Panc1 (cell line): ENCODE measurements at regions not wholly inside any gene's neighbourhood (a gene's known extent, or its start where the extent isn't known, plus 50 kb on each side); places are given as distances from the start of the nearest gene placed in this dataset.

Experiments
- ATAC-seq: fragments of 200-7000 bp; cut with Tn5 transposase; 2 replicates; pipeline ENCODE4 v1.9.1; 2020; ENCODE audit warnings: mild to moderate bottlenecking, moderate library complexity
- BruUV-seq: library from RNA; stranded (reverse); fragments of 400-500 nt; replicated peaks from 2 replicates; lab custom pipeline; 2021; lab: Mats Ljungman, UMichigan
- CTCF ChIA-PET: fragments of 300-600 bp; sonication (Branson Sonifier 250); formaldehyde crosslinking; loops from one replicate; lab custom pipeline; 2022; ENCODE audit warnings: antibody characterized with exemption; lab: Charles Lee
- POLR2A ChIA-PET: fragments of 300-600 bp; sonication (Branson Sonifier 250); formaldehyde crosslinking; loops from one replicate; lab custom pipeline; 2022; ENCODE audit warnings: antibody characterized with exemption; lab: Charles Lee
- DNase-seq: peaks from one replicate; pipeline ENCODE4 v3.0.0-alpha.2; 2010; ENCODE audit warnings: low read depth, low spot score
- H3K27ac ChIP-seq: 2 replicates; pipeline ENCODE4 v1.5.1; 2011; ENCODE audit warnings: mild to moderate bottlenecking, low read length, inconsistent platforms
- H3K27me3 ChIP-seq: fragments of 200-500 bp; sonication (Bioruptor generic); 2 replicates; pipeline ENCODE4 v1.6.0; 2014; ENCODE audit warnings: low read length, inconsistent platforms; ENCODE audit not compliant: control insufficient read depth, insufficient read depth
- H3K36me3 ChIP-seq: fragments of 200-500 bp; sonication (Bioruptor generic); 2 replicates; pipeline ENCODE4 v1.5.1; 2014; ENCODE audit warnings: inconsistent platforms, mild to moderate bottlenecking, low read length, moderate library complexity; ENCODE audit not compliant: control insufficient read depth, insufficient read depth
- H3K4me1 ChIP-seq: 2 replicates; pipeline ENCODE4 v1.5.1; 2011; ENCODE audit warnings: inconsistent platforms, mild to moderate bottlenecking, low read length, moderate library complexity; ENCODE audit not compliant: control insufficient read depth, insufficient read depth
- H3K4me3 ChIP-seq, 2 experiments: 2 replicates each; pipeline ENCODE4 v1.5.1; 2011 to 2012; ENCODE audit warnings: low read depth in 2 of 2, low read length in 2 of 2, mild to moderate bottlenecking in 2 of 2, inconsistent platforms in 1 of 2, moderate library complexity in 1 of 2
- H3K9me3 ChIP-seq: fragments of 200-500 bp; sonication (Bioruptor generic); 2 replicates; pipeline ENCODE4 v1.5.1; 2014; ENCODE audit warnings: low read depth, mild to moderate bottlenecking, inconsistent platforms, low read length, moderate library complexity; ENCODE audit not compliant: control insufficient read depth, insufficient read depth
- POLR2AphosphoS5 ChIP-seq: IDR thresholded peaks from 2 replicates; pipeline ENCODE4 v1.6.1; 2012; ENCODE audit warnings: mild to moderate bottlenecking, low read depth, low read length, moderate library complexity
- SIN3A ChIP-seq: IDR thresholded peaks from 2 replicates; pipeline ENCODE4 v1.6.1; 2012; ENCODE audit warnings: low read depth, mild to moderate bottlenecking, low read length, moderate library complexity, borderline replicate concordance; ENCODE audit not compliant: insufficient read depth
- TCF7L2 ChIP-seq: IDR thresholded peaks from 2 replicates; pipeline ENCODE4 v1.6.1; 2011; ENCODE audit warnings: mild to moderate bottlenecking, low read depth, low read length, inconsistent platforms
- in situ Hi-C: cut with HindIII; loops from 2 replicates; pipeline ENCODE4 v1.10.0; 2016; ENCODE audit warnings: low sequenced_read_pairs, low pct_unique_long_range_greater_than_20kb
- intact Hi-C: fragments of 100-400 bp; cut with micrococcal nuclease; formaldehyde crosslinking; loops from one replicate; pipeline ENCODE4 v1.10.0; 2022; ENCODE audit not compliant: unreplicated experiment
- TF ChIP-seq, protein P1 (sequence below): fragments of 450-650 bp; IDR thresholded peaks from 2 replicates; pipeline ENCODE4 v1.5.1; 2017; ENCODE audit warnings: mild to moderate bottlenecking
- TF ChIP-seq, protein P2 (sequence below), 2 experiments: IDR thresholded peaks; 2 replicates each; pipeline ENCODE4 v1.6.1; 2011 to 2012; ENCODE audit warnings: low read depth in 2 of 2, control low read depth in 1 of 2, low read length in 1 of 2, mild to moderate bottlenecking in 1 of 2, moderate library complexity in 1 of 2; ENCODE audit not compliant: insufficient read depth in 1 of 2

DNA sequence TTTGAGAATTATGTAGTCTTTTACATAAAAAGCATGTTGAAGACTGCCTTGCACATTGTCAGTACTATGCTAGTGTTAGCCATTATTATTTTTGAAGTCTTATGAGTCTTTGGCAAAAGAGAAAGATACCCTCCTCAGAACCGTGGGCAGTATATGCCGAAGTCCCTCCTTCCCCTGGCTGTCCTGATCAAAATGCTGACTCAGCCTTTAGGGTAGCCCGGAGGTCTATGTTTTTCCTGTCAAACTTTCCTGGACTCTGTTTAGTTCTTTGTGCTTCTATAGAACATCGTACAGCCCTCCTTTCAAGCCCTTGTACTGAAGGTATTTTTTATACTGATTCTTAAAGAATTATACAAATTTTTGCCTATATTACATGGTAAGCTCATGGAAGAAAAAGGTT, 264.7 kb upstream of the ATP5MC3 start:
- intact Hi-C loops, result no loop called here

DNA sequence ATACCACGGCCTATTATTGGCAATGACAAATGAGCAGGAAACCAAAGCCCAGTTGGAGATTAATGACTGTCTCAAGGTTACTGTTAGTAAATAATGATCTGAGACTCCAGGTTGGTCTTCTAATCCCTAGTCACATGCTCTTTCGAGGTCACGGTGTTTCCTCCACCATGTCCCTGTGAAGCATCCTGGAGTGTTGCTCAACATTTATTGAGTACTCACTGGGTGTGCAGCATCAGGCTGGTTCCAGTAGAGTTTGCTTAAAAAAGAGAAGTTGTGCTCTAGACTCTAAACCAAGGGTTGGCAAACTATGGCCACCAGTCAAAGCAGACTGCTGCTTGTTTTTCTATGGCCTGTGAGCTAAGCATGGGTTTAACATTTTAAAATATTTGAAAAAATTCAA, 263.8 kb upstream of the ATP5MC3 start:
- in situ Hi-C loops, result no loop called here
- CTCF ChIA-PET, result no interaction called here

More for the DNA sequence above, 264.7 kb upstream of the ATP5MC3 start:
- DNase-seq (no peak), ATAC-seq (no peak)
- no peak overlapping the region for H3K4me3 ChIP-seq
- H3K4me1 ChIP-seq, result no peaks in the 10 kb centered on the region
- TF ChIP-seq, protein P1, sequence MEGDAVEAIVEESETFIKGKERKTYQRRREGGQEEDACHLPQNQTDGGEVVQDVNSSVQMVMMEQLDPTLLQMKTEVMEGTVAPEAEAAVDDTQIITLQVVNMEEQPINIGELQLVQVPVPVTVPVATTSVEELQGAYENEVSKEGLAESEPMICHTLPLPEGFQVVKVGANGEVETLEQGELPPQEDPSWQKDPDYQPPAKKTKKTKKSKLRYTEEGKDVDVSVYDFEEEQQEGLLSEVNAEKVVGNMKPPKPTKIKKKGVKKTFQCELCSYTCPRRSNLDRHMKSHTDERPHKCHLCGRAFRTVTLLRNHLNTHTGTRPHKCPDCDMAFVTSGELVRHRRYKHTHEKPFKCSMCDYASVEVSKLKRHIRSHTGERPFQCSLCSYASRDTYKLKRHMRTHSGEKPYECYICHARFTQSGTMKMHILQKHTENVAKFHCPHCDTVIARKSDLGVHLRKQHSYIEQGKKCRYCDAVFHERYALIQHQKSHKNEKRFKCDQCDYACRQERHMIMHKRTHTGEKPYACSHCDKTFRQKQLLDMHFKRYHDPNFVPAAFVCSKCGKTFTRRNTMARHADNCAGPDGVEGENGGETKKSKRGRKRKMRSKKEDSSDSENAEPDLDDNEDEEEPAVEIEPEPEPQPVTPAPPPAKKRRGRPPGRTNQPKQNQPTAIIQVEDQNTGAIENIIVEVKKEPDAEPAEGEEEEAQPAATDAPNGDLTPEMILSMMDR, result no peak
- TF ChIP-seq POLR2AphosphoS5 (no peak), SIN3A (no peak), TCF7L2 (no peak)
- TF ChIP-seq, protein P2, sequence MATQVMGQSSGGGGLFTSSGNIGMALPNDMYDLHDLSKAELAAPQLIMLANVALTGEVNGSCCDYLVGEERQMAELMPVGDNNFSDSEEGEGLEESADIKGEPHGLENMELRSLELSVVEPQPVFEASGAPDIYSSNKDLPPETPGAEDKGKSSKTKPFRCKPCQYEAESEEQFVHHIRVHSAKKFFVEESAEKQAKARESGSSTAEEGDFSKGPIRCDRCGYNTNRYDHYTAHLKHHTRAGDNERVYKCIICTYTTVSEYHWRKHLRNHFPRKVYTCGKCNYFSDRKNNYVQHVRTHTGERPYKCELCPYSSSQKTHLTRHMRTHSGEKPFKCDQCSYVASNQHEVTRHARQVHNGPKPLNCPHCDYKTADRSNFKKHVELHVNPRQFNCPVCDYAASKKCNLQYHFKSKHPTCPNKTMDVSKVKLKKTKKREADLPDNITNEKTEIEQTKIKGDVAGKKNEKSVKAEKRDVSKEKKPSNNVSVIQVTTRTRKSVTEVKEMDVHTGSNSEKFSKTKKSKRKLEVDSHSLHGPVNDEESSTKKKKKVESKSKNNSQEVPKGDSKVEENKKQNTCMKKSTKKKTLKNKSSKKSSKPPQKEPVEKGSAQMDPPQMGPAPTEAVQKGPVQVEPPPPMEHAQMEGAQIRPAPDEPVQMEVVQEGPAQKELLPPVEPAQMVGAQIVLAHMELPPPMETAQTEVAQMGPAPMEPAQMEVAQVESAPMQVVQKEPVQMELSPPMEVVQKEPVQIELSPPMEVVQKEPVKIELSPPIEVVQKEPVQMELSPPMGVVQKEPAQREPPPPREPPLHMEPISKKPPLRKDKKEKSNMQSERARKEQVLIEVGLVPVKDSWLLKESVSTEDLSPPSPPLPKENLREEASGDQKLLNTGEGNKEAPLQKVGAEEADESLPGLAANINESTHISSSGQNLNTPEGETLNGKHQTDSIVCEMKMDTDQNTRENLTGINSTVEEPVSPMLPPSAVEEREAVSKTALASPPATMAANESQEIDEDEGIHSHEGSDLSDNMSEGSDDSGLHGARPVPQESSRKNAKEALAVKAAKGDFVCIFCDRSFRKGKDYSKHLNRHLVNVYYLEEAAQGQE (IDR thresholded peaks at IDR 0.05; ENCODE audit: insufficient read depth in 1 of 2, low read depth in 2 of 2, low read length in 1 of 2), result no peak
- no TSS peak for BruUV-seq
- in situ Hi-C loops, result no loop called here
- ChIA-PET CTCF (no interaction called here), POLR2A (no interaction called here)
- H3K27ac ChIP-seq, result no peak overlapping the region
- H3K9me3 ChIP-seq, result no peaks in the 10 kb centered on the region
- no peaks in the 10 kb centered on the region; the same call in 1 of the 2 replicates for H3K27me3 ChIP-seq
- no peaks in the 10 kb centered on the region for H3K36me3 ChIP-seq

More for the DNA sequence above, 263.8 kb upstream of the ATP5MC3 start:
- ATAC-seq (no peak), DNase-seq (no peak)
- POLR2A ChIA-PET, result no interaction called here
- no peaks in the 10 kb centered on the region; the same call in 1 of the 2 replicates for H3K27me3 ChIP-seq
- H3K36me3 ChIP-seq, result no peaks in the 10 kb centered on the region
- BruUV-seq, result no TSS peak
- no peak overlapping the region for H3K4me3 ChIP-seq
- intact Hi-C loops, result loop anchor here (2.0 kb wide), 1 partner anchor 48 kb away; no protein-coding TSS in a partner anchor
- no peak overlapping the region for H3K27ac ChIP-seq
- no peaks in the 10 kb centered on the region for H3K9me3 ChIP-seq
- H3K4me1 ChIP-seq, result no peaks in the 10 kb centered on the region
- TF ChIP-seq, protein P2 (IDR thresholded peaks at IDR 0.05; ENCODE audit: insufficient read depth in 1 of 2, low read depth in 2 of 2, low read length in 1 of 2), result no peak
- TF ChIP-seq, protein P1, result no peak
- TF ChIP-seq POLR2AphosphoS5 (no peak), SIN3A (no peak), TCF7L2 (no peak)
